GM21367 (cell line): ENCODE measurements at regions not wholly inside any gene's neighbourhood (a gene's known extent, or its start where the extent isn't known, plus 50 kb on each side); places are given as distances from the start of the nearest gene placed in this dataset.
"Not testable (repeated sequence)": the region's sequence is repeated elsewhere in the genome, so short reads cannot be mapped to it uniquely, and the experiment has no call there.

Source experiments
- ATAC-seq: cut with Tn5 transposase; IDR thresholded peaks from one replicate; pipeline ENCODE4 v1.9.1; 2021; ENCODE audit not compliant: unreplicated experiment

DNA sequence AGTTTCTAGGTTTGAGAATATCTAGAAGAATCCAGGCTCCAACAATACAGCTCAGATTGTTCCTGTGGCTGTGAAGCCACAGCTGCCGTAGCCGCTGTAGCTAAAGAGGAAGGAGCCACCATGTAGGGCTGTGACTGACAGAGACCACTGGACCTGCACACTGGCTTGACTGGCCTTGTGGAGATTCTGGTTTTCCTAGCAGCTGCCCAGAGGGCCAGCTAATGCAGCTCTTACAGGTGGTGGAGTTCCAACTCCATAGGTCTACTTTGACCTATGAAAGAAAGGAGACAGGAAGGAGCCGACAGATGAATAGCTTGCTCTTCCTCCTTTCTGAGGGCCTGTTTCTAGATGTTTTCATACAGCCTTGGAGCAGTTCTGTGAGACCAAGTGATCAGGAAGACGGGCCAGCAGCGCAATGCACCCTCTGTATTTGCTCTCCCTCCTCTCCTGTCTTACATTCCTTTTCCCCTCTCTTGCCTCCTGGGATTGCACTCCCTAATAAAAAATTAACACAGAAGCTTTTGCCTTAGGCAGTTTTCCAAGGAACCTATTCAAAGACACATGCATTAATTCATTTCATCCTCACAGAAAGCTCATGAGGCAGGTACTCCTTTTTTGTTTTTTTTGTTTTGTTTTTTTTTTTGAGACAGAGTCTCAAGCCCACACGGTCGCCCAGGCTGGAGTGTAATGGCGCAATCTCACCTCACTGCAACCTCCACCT is 51.8 kb upstream of the MYB start:
- peak; percentile 46 for ATAC-seq

DNA sequence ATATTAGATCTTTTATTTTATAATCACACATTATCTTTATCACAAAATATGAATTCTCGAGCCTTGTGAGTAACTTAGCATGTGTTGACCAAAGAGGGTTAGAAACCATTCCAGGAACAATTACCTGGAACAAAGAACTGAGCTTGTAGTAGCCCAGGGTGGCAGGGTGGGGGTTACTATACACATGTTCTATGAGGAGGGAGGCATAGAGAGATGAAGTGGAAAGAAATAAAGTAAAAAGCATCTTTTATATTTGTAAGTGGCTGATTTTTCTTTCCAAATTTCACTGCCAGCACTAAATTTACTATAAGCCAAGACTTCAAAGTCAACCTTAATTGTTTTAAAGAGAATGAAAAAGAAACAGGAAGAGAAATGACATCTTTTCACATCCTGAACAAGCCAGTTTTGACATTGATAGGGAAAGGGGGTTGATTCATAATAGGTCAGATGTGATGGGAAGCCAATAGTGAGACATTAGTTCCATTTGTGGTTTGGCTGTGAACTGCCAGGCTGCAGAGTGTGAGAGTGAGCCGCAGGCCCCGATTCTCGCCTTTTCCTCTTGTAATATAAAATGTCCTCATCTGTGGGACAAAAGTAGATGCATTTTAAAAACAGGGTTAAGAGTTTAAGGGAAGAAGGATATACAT is 52.7 kb upstream of the MYB start:
- ATAC-seq = peak; percentile 85

DNA sequence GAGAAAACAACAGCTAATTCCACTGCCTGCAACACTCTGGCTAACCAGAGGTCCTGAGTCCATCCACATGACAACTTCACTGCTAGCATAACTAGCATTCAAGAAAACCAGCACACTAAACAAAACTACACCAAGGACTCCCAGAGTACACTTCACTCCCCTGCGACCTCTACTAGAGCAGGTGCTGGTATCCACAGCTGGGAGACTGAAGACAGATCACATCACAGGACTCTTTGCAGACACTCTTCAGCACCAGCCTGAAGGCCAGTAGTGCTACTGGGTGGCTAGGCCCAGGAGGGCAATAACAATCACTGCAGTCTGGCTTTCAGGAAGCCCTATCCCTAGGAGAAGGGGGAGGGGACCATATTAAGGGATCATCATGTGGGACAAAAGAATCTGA is 54.4 kb upstream of the MYB start:
- ATAC-seq = no peak

DNA sequence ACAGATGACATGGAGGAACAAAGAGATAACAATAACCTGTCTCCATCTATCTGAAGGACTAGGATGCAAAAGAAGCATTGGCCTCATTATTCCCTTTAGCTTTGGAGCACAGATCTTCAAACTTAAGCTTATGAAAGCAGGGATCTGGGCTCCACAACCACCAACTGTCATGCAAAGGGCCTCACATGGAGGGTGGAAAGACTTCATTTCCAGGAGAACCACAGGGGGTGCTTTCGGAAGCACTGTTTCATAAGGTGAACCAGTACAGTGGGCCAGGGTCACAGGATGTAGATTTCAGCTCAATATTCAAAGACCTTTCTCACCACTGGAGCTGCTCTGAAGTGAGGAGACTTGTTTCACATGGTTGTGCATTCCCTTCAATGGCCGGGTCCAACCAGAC is 55.1 kb upstream of the MYB start:
- ATAC-seq = no peak

DNA sequence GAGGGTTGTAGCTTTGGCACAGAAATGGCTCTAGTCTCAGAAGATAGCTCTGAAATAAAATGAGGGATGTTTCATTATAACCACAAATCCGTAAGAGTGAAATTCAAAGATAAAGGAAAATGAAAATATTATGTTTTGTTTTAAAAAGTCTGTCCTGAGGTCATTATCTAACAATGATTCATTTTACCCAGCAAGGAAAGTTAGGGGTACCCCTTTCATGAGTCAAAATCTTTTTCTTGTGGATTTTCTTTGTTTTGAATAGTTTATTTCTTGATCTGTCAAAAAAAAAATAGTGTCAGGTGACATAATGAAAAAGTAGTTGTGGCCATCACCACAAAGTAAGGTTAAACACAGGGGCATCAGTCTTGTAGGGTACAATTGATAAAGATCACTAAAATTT is 59.7 kb upstream of the MYB start:
- no peak for ATAC-seq

- no peak for ATAC-seq
Measured at GRCh38 chr6:135118134-135118730, 62.9 kb upstream of the MYB start.

DNA sequence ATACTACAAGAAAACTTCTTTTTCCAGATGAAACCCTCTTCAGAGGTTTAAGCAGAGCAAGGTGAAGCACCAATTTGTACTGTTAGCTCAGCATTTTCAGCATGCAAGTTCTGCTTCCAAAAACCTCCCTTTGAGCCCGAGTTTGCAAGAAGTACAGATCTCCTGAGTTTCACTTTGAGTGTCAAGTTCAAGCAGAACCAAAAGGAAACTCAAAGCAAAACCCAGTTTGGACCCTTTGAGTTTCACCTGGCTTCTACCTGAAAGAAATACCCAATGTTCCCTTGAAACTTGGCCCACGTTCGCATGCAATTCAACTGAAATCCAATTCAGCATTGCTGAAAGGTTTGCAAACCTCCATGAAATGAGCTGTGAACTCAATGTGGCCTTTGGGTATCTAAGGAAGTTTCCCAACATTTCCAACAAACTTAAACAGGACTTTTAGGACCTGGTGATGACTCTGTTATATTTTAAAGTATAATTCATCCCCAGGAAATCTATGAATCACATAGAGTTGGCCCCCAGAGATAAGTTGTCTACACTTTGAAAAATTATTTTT is 62.9 kb upstream of the HBS1L start:
- no peak for ATAC-seq

- no peak for ATAC-seq
Measured at GRCh38 chr6:135116571-135116970, 61.9 kb upstream of the HBS1L start.

DNA sequence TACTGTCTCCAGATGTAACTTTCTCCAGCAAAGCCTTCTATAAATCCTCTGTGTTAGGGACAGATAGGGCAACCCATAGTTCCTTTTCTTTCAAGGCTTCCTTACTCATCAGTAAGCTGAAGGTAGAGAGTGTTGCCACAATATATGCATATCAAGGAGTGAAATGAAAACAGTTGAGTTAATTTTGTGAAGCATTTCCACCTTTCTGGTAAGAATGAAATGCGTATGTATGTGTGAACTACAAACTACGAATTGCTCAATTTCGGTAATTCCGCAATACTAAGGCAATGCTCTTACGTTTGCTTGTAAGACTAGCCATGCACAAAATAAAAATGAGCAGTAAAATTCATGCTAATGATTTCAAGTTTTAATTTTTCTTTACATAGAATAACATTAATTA is 61.2 kb upstream of the HBS1L start:
- no peak for ATAC-seq

DNA sequence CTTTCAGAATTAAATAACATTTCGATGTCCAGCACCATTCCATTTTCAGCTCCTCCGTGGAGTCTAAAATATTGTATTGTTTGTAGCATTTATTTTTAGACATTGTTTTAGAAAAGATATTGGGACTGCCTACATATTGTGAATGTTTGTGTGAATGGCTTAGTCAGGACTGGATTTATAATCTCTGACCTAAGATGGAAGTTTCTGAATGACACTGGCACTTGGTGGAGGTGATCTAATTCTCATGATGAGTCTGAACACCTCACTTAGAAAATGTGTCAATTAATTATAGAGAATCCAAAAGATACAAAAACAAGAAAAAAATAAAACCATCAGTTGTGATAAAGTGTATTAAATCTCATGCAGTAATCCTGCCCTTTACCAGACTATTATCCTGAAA is 60.8 kb upstream of the HBS1L start:
- ATAC-seq = no peak

GRCh38 chr6:135114355-135115145 is 59.9 kb upstream of the HBS1L start:
- peak; percentile 71 for ATAC-seq

- no peak for ATAC-seq
Measured at GRCh38 chr6:135113860-135114259, 59.2 kb upstream of the HBS1L start.

GRCh38 chr6:135112951-135113350 is 58.3 kb upstream of the HBS1L start:
- not testable (repeated sequence) for ATAC-seq

DNA sequence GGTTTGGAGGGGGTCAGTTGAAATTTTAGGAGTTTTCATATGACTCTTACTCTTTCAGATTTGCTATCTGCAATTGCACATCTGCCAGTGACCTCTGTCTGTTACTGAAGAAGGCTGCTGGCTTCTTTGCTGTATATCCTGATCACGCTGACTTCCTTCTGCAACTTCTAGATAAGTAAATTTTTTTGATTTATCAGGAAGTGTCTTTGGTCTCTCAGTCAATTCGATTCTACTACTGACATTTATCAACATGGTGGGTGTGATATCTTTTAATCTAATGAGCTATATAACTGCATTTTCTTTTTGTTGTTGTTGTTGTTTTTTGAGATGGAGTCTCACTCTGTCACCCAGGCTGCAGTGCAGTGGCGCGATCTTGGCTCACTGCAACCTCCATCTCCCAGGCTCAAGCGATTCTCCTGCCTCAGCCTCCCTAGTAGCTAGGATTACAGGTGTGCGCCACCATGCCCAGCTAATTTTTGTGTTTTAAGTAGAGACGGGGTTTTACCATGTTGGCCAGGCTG is 55.7 kb upstream of the HBS1L start:
- ATAC-seq = not testable (repeated sequence)

- no peak for ATAC-seq
Measured at GRCh38 chr6:135109761-135110160, 55.1 kb upstream of the HBS1L start.

DNA sequence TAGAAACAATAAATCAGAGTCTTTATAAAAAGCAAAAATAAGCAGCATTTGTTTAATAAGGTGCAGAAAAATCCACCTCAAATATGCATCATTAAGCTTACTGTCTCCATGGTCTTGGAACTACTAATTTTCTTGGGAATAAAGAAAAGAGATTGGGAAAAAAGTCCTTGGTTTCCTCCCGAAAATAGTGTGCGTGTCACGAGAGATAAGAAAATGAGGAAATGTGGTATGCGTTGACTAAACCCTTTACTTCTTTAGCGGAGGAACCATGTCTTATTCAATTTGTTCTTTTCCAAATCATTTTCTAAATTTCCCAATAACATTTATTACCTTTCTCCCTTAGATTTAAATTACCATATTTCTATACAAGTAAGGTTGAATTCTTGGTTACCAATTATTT is 54.1 kb upstream of the HBS1L start:
- no peak for ATAC-seq

DNA sequence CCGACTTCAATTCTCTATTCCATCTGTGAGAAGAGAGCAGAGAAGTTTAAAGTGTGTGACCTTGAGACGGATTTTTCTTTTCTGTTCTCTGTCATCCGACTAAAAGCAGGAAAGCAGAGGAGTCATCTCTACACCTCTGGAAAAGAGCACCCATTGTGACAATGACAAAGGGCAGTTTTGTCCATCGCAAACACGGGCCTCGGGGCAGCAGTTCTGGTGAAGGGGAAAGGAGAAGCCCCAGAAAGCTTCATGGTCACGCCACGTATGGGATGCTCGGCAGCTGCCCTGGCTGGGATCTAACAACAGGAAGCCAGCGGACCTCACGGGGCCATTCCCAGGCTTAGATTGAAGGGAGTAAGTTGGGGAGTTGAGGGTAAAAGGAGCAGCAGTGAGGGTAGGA is 52.0 kb upstream of the HBS1L start:
- ATAC-seq = no peak

GRCh38 chr6:135105710-135106109 is 51.1 kb upstream of the HBS1L start:
- no peak for ATAC-seq

- ATAC-seq = no peak
Measured at GRCh38 chr6:135105299-135105698, 50.7 kb upstream of the HBS1L start.
